ENCODE measurements at regions not wholly inside any gene's neighbourhood (a gene's known extent, or its start where the extent isn't known, plus 50 kb on each side); places are given as distances from the start of the nearest gene placed in this dataset.

GRCh38 chr20:51950926-51951325 is 148.6 kb upstream of the SALL4 start:
- H3K9ac ChIP-seq (ENCODE audit: insufficient read depth, low read length, poor library complexity, severe bottlenecking): no peak overlapping the region
- H4K20me1 ChIP-seq (ENCODE audit: insufficient read depth, low read length): no peaks in the 10 kb centered on the region
- intact Hi-C loops (cut with micrococcal nuclease): no loop called here

GRCh38 chr20:51946586-51946985 is 144.3 kb upstream of the SALL4 start:
- H3K27ac ChIP-seq (ENCODE audit: low read depth in 1 of 2, low read length in 2 of 2): no peak overlapping the region

More at GRCh38 chr20:51950926-51951325, 148.6 kb upstream of the SALL4 start:
- Histone ChIP-seq H3K27me3 (ENCODE audit: control insufficient read depth in 2 of 2, insufficient read depth in 2 of 2, low read length in 2 of 2) (no peaks in the 10 kb centered on the region), H3K79me2 (ENCODE audit: insufficient read depth, low read length) (no peaks in the 10 kb centered on the region), H3K4me2 (replicated peaks; ENCODE audit: extremely low read depth, low read length, poor library complexity, severe bottlenecking) (no peak overlapping the region), H3K4me1 (ENCODE audit: control insufficient read depth in 1 of 2, insufficient read depth in 2 of 2, low read length in 2 of 2) (no peaks in the 10 kb centered on the region), H3K27ac (ENCODE audit: low read depth in 1 of 2, low read length in 2 of 2) (no peak overlapping the region), H3K9me3 (replicated peaks in 1 of 2; ENCODE audit: control insufficient read depth in 1 of 2, insufficient read depth in 1 of 2, low read length in 2 of 2) (no peaks in the 10 kb centered on the region), H3K4me3 (replicated peaks in 1 of 3; ENCODE audit: low read depth in 2 of 3, low read length in 3 of 3) (no peak overlapping the region), H3K36me3 (replicated peaks in 1 of 2; ENCODE audit: control insufficient read depth in 1 of 2, insufficient read depth in 2 of 2, low read length in 2 of 2) (no peaks in the 10 kb centered on the region), H2AFZ (ENCODE audit: insufficient read depth, low read depth, low read length, poor library complexity, severe bottlenecking) (no peak overlapping the region)
- H3K27ac Mint-ChIP-seq: no peak overlapping the region
- no CpG with 5 or more reads among the region's 4 CpGs for WGBS (ENCODE audit: insufficient coverage)
- H3K4me1 Mint-ChIP-seq: no peaks in the 10 kb centered on the region
- H3K9me3 Mint-ChIP-seq: no peaks in the 10 kb centered on the region
- no peak for TF ChIP-seq CTCF (IDR thresholded peaks at IDR 0.05)
- DNase-seq: no peak
- no peaks in the 10 kb centered on the region for H3K27me3 Mint-ChIP-seq (ENCODE audit: low read depth in 3 of 3)
- no peaks in the 10 kb centered on the region for H3K36me3 Mint-ChIP-seq
- no peak overlapping the region for H3K4me3 Mint-ChIP-seq

More at GRCh38 chr20:51946586-51946985, 144.3 kb upstream of the SALL4 start:
- H3K27me3 Mint-ChIP-seq (ENCODE audit: low read depth in 3 of 3): peaks cover 0 to 2% (median 0%) of the 10 kb centered on the region in 3 donors
- H2AFZ ChIP-seq (ENCODE audit: insufficient read depth, low read depth, low read length, poor library complexity, severe bottlenecking): no peak overlapping the region
- H3K4me1 Mint-ChIP-seq: no peaks in the 10 kb centered on the region
- no peak overlapping the region for H3K27ac Mint-ChIP-seq
- H3K9me3 Mint-ChIP-seq: no peaks in the 10 kb centered on the region
- H3K27me3 ChIP-seq (ENCODE audit: control insufficient read depth in 2 of 2, insufficient read depth in 2 of 2, low read length in 2 of 2): no peaks in the 10 kb centered on the region
- H3K4me3 ChIP-seq (replicated peaks in 1 of 3; ENCODE audit: low read depth in 2 of 3, low read length in 3 of 3): no peak overlapping the region
- H3K9ac ChIP-seq (ENCODE audit: insufficient read depth, low read length, poor library complexity, severe bottlenecking): no peak overlapping the region
- no peaks in the 10 kb centered on the region for H4K20me1 ChIP-seq (ENCODE audit: insufficient read depth, low read length)
- no peak for TF ChIP-seq CTCF (IDR thresholded peaks at IDR 0.05)
- intact Hi-C loops (cut with micrococcal nuclease): no loop called here
- H3K79me2 ChIP-seq (ENCODE audit: insufficient read depth, low read length): no peaks in the 10 kb centered on the region
- no peaks in the 10 kb centered on the region for H3K4me1 ChIP-seq (ENCODE audit: control insufficient read depth in 1 of 2, insufficient read depth in 2 of 2, low read length in 2 of 2)
- no peaks in the 10 kb centered on the region for H3K9me3 ChIP-seq (replicated peaks in 1 of 2; ENCODE audit: control insufficient read depth in 1 of 2, insufficient read depth in 1 of 2, low read length in 2 of 2)
- H3K4me3 Mint-ChIP-seq: no peak overlapping the region
- H3K36me3 Mint-ChIP-seq: no peaks in the 10 kb centered on the region
- no peak for DNase-seq
- H3K4me2 ChIP-seq (replicated peaks; ENCODE audit: extremely low read depth, low read length, poor library complexity, severe bottlenecking): no peak overlapping the region
- H3K36me3 ChIP-seq (replicated peaks in 1 of 2; ENCODE audit: control insufficient read depth in 1 of 2, insufficient read depth in 2 of 2, low read length in 2 of 2): no peaks in the 10 kb centered on the region
